Transverse colon (tissue), 4 donors: ENCODE measurements at regions not wholly inside any gene's neighbourhood (a gene's known extent, or its start where the extent isn't known, plus 50 kb on each side); places are given as distances from the start of the nearest gene placed in this dataset.

ENCODE experiments used
- DNase-seq: peaks from one replicate; pipeline ENCODE4 v3.0.0-alpha.2; 2019
- H3K27ac ChIP-seq, 4 donors: fragments of 200-600 bp; sonication (generic); 2 replicates each; pipeline ENCODE4 v1.5.1; 2016 to 2018; ENCODE audit warnings: inconsistent platforms in 4 of 4
- H3K27me3 ChIP-seq: fragments of 200-600 bp; sonication (generic); 2 replicates; pipeline ENCODE4 v1.5.1; 2017; ENCODE audit warnings: inconsistent platforms
- H3K36me3 ChIP-seq, 4 donors: fragments of 200-600 bp; sonication (generic); 2 replicates each; pipeline ENCODE4 v1.5.1; 2017 to 2019; ENCODE audit warnings: inconsistent platforms in 4 of 4
- H3K4me1 ChIP-seq, 4 donors: fragments of 200-600 bp; sonication (generic); 2 replicates each; pipeline ENCODE4 v1.5.1; 2017 to 2020; ENCODE audit warnings: inconsistent platforms in 4 of 4
- H3K4me3 ChIP-seq, 4 donors: fragments of 200-600 bp; sonication (generic); 1 replicate in 1 of 4; 2 replicates in 3 of 4; pipeline versions ENCODE4 v1.5.1 to v1.6.1; 2017 to 2019; ENCODE audit warnings: inconsistent platforms in 4 of 4
- H3K9me3 ChIP-seq, 2 donors: fragments of 200-600 bp; sonication (generic); 2 replicates each; pipeline ENCODE4 v1.5.1; 2017 to 2019; ENCODE audit warnings: inconsistent platforms in 2 of 2
- EP300 ChIP-seq: sonication (generic); formaldehyde crosslinking; IDR thresholded peaks from one replicate; pipeline ENCODE4 v1.6.1; 2017; ENCODE audit warnings: antibody characterized with exemption, low read depth
- POLR2A ChIP-seq: fragments of 450-650 bp; IDR thresholded peaks from one replicate; pipeline ENCODE4 v1.6.1; 2016; ENCODE audit warnings: antibody characterized with exemption, mild to moderate bottlenecking, moderate library complexity
- POLR2AphosphoS5 ChIP-seq, 3 donors: sonication (generic); formaldehyde crosslinking; IDR thresholded peaks; one replicate each; pipeline ENCODE4 v1.6.1; 2016; ENCODE audit warnings: antibody characterized with exemption in 3 of 3
- WGBS, 2 donors: methylation state at CpG; one replicate each; pipeline ENCODE4 v1.1.5; 2018; ENCODE audit warnings: low coverage in 1 of 2; 5-methylcytosine and 5-hydroxymethylcytosine counted together
- in situ Hi-C, 4 donors: fragments of 200-750 bp; cut with MboI; loops; one replicate each; pipeline versions ENCODE4 v1.15.0 to v1.15.1; 2017; ENCODE audit warnings: low sequenced_read_pairs in 3 of 4, low pct_ligation_motif_present in 1 of 4, low pct_unique_long_range_greater_than_20kb in 1 of 4
- intact Hi-C: fragments of 100-400 bp; cut with DNase I; formaldehyde crosslinking; loops from one replicate; pipeline ENCODE4 v1.15.1; 2023; ENCODE audit warnings: low total_unique reads
- TF ChIP-seq, protein P1 (sequence below), 5 experiments: fragments of 200-600 bp in 3 of 5; fragments of 450-650 bp in 2 of 5; sonication (generic) in 3 of 5; IDR thresholded peaks; 1 replicate in 2 of 5; 2 replicates in 3 of 5; pipeline ENCODE4 v1.5.1; 2016 to 2017; ENCODE audit warnings: antibody characterized with exemption in 5 of 5, inconsistent platforms in 3 of 5, mild to moderate bottlenecking in 2 of 5, moderate library complexity in 1 of 5

DNA sequence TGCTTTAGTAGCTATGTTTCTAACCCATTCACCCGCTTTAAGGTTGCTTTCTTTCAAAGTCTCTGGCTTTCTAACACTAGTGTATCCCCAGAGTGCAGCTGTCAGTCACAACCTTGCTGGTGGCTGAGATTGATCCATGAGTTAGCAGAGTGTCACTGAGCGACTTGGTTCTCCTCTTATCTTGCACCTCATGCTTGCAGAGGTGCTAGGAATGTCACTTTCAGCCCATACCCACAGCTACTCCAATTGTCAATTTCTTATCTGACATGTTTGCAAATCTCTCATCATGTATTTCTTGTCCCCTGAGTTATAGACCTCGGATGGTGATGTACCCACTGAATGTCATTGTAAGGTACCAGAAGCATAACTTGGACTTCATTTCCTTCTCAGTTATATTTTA lies 1110.2 kb downstream of the GALC start:
- H3K4me3 ChIP-seq, result no peak overlapping the region
- WGBS, 2 donors, result 31 to 62% methylated on average over 3 of the region's 3 CpGs
- intact Hi-C loops, result no loop called here
- H3K9me3 ChIP-seq, result peaks cover 0 to 4% of the 10 kb centered on the region in 2 donors
- H3K36me3 ChIP-seq, result no peaks in the 10 kb centered on the region
- H3K27ac ChIP-seq, result no peak overlapping the region
- H3K27me3 ChIP-seq, result no peaks in the 10 kb centered on the region
- in situ Hi-C loops, result no loop called here
- no peaks in the 10 kb centered on the region for H3K4me1 ChIP-seq
- no peak for DNase-seq
- TF ChIP-seq, protein P1, sequence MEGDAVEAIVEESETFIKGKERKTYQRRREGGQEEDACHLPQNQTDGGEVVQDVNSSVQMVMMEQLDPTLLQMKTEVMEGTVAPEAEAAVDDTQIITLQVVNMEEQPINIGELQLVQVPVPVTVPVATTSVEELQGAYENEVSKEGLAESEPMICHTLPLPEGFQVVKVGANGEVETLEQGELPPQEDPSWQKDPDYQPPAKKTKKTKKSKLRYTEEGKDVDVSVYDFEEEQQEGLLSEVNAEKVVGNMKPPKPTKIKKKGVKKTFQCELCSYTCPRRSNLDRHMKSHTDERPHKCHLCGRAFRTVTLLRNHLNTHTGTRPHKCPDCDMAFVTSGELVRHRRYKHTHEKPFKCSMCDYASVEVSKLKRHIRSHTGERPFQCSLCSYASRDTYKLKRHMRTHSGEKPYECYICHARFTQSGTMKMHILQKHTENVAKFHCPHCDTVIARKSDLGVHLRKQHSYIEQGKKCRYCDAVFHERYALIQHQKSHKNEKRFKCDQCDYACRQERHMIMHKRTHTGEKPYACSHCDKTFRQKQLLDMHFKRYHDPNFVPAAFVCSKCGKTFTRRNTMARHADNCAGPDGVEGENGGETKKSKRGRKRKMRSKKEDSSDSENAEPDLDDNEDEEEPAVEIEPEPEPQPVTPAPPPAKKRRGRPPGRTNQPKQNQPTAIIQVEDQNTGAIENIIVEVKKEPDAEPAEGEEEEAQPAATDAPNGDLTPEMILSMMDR (IDR thresholded peaks at IDR 0.05), result no peak
- no peak for TF ChIP-seq POLR2A
- no peak for TF ChIP-seq POLR2AphosphoS5 (IDR thresholded peaks at IDR 0.05)
- no peak for TF ChIP-seq EP300

DNA sequence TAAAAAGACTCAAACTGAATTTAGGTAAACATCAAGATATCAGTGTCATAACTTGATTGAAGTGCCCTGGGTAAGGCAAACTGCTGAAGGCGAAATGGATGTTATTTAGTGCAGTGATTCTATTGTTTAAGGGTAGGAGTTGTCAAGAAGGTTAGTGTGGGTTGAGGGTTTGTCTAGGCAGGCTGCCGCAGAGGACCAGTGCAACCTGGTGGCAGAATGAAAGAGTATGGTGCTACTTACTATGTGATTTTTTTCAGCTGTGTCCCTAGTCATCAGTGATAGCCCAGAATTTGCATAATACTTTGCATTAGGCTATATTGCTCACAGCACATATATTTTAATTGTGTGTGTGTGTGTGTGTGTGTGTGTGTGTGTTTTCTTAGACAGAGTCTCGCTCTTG lies 1127.0 kb downstream of the GALC start:
- no peaks in the 10 kb centered on the region for H3K27me3 ChIP-seq
- H3K4me3 ChIP-seq, result no peak overlapping the region
- WGBS, 2 donors, result 74 to 91% methylated on average over 2 to 3 of the region's 3 CpGs
- in situ Hi-C loops, result no loop called here
- no peaks in the 10 kb centered on the region for H3K9me3 ChIP-seq
- no peak for DNase-seq
- intact Hi-C loops, result no loop called here
- TF ChIP-seq EP300 (no peak), POLR2A (no peak), POLR2AphosphoS5 (IDR thresholded peaks at IDR 0.05) (no peak)
- TF ChIP-seq, protein P1 (IDR thresholded peaks at IDR 0.05), result no peak
- no peaks in the 10 kb centered on the region for H3K4me1 ChIP-seq
- no peaks in the 10 kb centered on the region for H3K36me3 ChIP-seq
- H3K27ac ChIP-seq, result no peak overlapping the region

DNA sequence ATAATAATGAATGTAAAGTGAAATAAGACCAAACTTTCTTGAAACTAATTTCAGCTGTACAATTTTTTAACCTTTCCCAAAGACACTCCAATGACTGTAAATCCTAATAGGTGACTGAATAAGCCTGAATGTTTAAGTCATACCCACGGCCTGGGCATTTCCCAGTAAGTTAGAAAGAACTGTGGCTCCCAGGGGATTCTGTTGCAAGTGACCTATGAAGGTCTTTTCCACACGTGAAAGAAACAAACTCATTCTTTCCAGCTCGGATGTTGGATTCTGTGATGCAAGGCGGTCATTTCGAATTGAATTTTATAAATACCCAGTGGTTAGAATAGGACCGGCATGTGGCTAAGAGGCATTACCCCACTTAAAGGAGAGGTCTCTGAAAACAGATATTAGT lies 1134.4 kb downstream of the GALC start:
- Histone ChIP-seq H3K36me3 (no peaks in the 10 kb centered on the region), H3K9me3 (no peaks in the 10 kb centered on the region), H3K4me1 (no peaks in the 10 kb centered on the region), H3K27ac (no peak overlapping the region), H3K27me3 (no peaks in the 10 kb centered on the region), H3K4me3 (no peak overlapping the region)
- TF ChIP-seq POLR2AphosphoS5 (IDR thresholded peaks at IDR 0.05) (no peak), EP300 (no peak), POLR2A (no peak)
- TF ChIP-seq, protein P1 (IDR thresholded peaks at IDR 0.05), result no peak
- DNase-seq, result no peak
- intact Hi-C loops (no loop called here), in situ Hi-C loops (no loop called here)
- 58 to 69% methylated on average over 6 of the region's 6 CpGs for WGBS, 2 donors

DNA sequence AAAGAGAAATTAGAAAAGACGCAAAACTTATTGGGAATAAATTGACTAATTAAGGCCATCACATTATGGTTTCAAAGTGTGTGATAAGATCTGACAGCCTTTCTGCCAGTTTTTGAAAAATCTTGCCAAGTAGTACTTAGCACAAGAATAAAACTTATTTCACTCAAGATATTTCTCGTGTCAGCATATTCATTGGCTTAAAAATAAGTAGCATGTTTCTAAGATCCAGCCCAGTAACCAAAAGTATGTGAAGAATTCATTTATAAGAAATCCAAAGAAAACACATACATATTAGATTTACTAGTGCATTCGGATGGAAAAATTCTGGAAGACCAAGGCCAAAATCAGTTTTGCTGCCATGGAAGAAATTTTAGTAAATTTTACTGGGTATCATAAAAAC lies 1135.0 kb downstream of the GALC start:
- Histone ChIP-seq H3K4me1 (no peaks in the 10 kb centered on the region), H3K4me3 (no peak overlapping the region), H3K36me3 (no peaks in the 10 kb centered on the region), H3K9me3 (no peaks in the 10 kb centered on the region), H3K27ac (no peak overlapping the region), H3K27me3 (no peaks in the 10 kb centered on the region)
- DNase-seq, result no peak
- in situ Hi-C loops (no loop called here), intact Hi-C loops (no loop called here)
- no peak for TF ChIP-seq POLR2AphosphoS5 (IDR thresholded peaks at IDR 0.05)
- no peak for TF ChIP-seq POLR2A
- TF ChIP-seq, protein P1 (IDR thresholded peaks at IDR 0.05), result no peak
- whole genome bisulfite sequencing, 2 donors, result 69 to 73% methylated on average over 3 of the region's 3 CpGs
